ENCODE measurements at regions not wholly inside any gene's neighbourhood (a gene's known extent, or its start where the extent isn't known, plus 50 kb on each side); places are given as distances from the start of the nearest gene placed in this dataset.

- TF ChIP-seq, protein P1, sequence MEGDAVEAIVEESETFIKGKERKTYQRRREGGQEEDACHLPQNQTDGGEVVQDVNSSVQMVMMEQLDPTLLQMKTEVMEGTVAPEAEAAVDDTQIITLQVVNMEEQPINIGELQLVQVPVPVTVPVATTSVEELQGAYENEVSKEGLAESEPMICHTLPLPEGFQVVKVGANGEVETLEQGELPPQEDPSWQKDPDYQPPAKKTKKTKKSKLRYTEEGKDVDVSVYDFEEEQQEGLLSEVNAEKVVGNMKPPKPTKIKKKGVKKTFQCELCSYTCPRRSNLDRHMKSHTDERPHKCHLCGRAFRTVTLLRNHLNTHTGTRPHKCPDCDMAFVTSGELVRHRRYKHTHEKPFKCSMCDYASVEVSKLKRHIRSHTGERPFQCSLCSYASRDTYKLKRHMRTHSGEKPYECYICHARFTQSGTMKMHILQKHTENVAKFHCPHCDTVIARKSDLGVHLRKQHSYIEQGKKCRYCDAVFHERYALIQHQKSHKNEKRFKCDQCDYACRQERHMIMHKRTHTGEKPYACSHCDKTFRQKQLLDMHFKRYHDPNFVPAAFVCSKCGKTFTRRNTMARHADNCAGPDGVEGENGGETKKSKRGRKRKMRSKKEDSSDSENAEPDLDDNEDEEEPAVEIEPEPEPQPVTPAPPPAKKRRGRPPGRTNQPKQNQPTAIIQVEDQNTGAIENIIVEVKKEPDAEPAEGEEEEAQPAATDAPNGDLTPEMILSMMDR (IDR thresholded peaks at IDR 0.05): no peak
- TF ChIP-seq POLR2A (IDR thresholded peaks at IDR 0.05) (no peak), EP300 (IDR thresholded peaks at IDR 0.05) (no peak)
- H3K9me3 ChIP-seq: no peaks in the 10 kb centered on the region
- intact Hi-C loops (cut with DNase I): no loop called here
- 56 to 63% (median 59%) methylated on average over 14 of the region's 14 CpGs for WGBS, 3 donors
- no peak overlapping the region for H3K4me3 ChIP-seq
- H3K36me3 ChIP-seq: no peaks in the 10 kb centered on the region
- H3K27ac ChIP-seq: no peak overlapping the region
- no peaks in the 10 kb centered on the region for H3K27me3 ChIP-seq
- H3K4me1 ChIP-seq (ENCODE audit: insufficient read depth): no peaks in the 10 kb centered on the region
- no peak for DNase-seq
Measured at GRCh38 chr1:228911225-228912210, 176.2 kb downstream of the RHOU start.

GRCh38 chr1:228913626-228914414 is 178.5 kb downstream of the RHOU start:
- H3K27me3 ChIP-seq: no peaks in the 10 kb centered on the region
- no peaks in the 10 kb centered on the region for H3K4me1 ChIP-seq (ENCODE audit: insufficient read depth)
- no peak for DNase-seq
- no peak overlapping the region for H3K27ac ChIP-seq
- TF ChIP-seq POLR2A (IDR thresholded peaks at IDR 0.05) (no peak), EP300 (IDR thresholded peaks at IDR 0.05) (no peak)
- TF ChIP-seq, protein P1 (IDR thresholded peaks at IDR 0.05): no peak
- H3K36me3 ChIP-seq: no peaks in the 10 kb centered on the region
- H3K9me3 ChIP-seq: no peaks in the 10 kb centered on the region
- H3K4me3 ChIP-seq: no peak overlapping the region
- intact Hi-C loops (cut with DNase I): no loop called here
- WGBS, 3 donors: 92 to 96% (median 93%) methylated on average over 8 of the region's 8 CpGs

DNA sequence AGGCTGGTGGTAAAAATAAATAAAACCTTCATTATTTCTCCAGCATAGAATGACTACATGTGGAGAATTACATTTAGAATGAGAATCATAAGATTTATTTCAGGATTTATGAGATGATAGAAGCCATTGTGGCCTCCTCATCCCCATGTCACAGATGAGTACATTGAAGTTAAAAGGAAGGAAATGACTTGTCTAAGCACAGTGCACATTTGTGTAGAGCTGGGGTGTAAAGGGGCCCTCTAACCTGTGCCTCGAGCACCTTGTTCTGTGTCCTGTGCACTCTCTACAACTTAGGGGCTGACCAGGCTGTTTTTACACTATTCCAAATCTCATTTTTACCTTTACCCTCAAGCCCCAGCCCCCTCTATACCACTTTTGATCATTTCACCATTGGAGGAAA is 179.4 kb downstream of the RHOU start:
- 76 to 96% (median 89%) methylated on average over 1 of the region's 1 CpG for WGBS, 3 donors
- Histone ChIP-seq H3K4me1 (ENCODE audit: insufficient read depth) (no peaks in the 10 kb centered on the region), H3K27me3 (no peaks in the 10 kb centered on the region), H3K4me3 (no peak overlapping the region), H3K27ac (no peak overlapping the region), H3K36me3 (no peaks in the 10 kb centered on the region), H3K9me3 (no peaks in the 10 kb centered on the region)
- no peak for TF ChIP-seq EP300 (IDR thresholded peaks at IDR 0.05)
- no peak for TF ChIP-seq POLR2A (IDR thresholded peaks at IDR 0.05)
- TF ChIP-seq, protein P1 (IDR thresholded peaks at IDR 0.05): no peak
- DNase-seq: no peak
- intact Hi-C loops (cut with DNase I): no loop called here

GRCh38 chr1:228917342-228917741 is 182.1 kb downstream of the RHOU start:
- TF ChIP-seq EP300 (IDR thresholded peaks at IDR 0.05): no peak
- TF ChIP-seq, protein P1 (IDR thresholded peaks at IDR 0.05): no peak
- no peak for TF ChIP-seq POLR2A (IDR thresholded peaks at IDR 0.05)
- WGBS, 3 donors: 91 to 97% (median 96%) methylated on average over 9 of the region's 9 CpGs
- no peaks in the 10 kb centered on the region for H3K27me3 ChIP-seq
- H3K4me3 ChIP-seq: no peak overlapping the region
- no peak for DNase-seq
- H3K36me3 ChIP-seq: no peaks in the 10 kb centered on the region
- H3K4me1 ChIP-seq (ENCODE audit: insufficient read depth): no peaks in the 10 kb centered on the region
- no peak overlapping the region for H3K27ac ChIP-seq
- no peaks in the 10 kb centered on the region for H3K9me3 ChIP-seq
- intact Hi-C loops (cut with DNase I): no loop called here

Data from ovary (tissue), 7 donors.